Activated CD4-positive, alpha-beta T cell treated with anti-CD3 and anti-CD28 coated beads, Interleukin-2, amount 50 U/mL, for 16 hours (primary cell): ENCODE measurements at regions not wholly inside any gene's neighbourhood (a gene's known extent, or its start where the extent isn't known, plus 50 kb on each side); places are given as distances from the start of the nearest gene placed in this dataset.
"Not testable (repeated sequence)": the region's sequence is repeated elsewhere in the genome, so short reads cannot be mapped to it uniquely, and the experiment has no call there.

Source experiments
- DNase-seq: peaks from one replicate; pipeline ENCODE4 v3.0.0-alpha.2; 2020

GRCh38 chrX:84865113-84865512 is 138.6 kb upstream of the APOOL start:
- DNase-seq: no peak

- DNase-seq: not testable (repeated sequence)
Measured at GRCh38 chrX:84870281-84870680, 133.4 kb upstream of the APOOL start.

GRCh38 chrX:84872160-84872771 is 131.4 kb upstream of the APOOL start:
- DNase-seq: not testable (repeated sequence)

GRCh38 chrX:84873176-84873575 is 130.5 kb upstream of the APOOL start:
- no peak for DNase-seq

- no peak for DNase-seq
Measured at GRCh38 chrX:84876876-84877275, 126.8 kb upstream of the APOOL start.

- no peak for DNase-seq
Measured at GRCh38 chrX:84893897-84894296, 109.8 kb upstream of the APOOL start.

GRCh38 chrX:84907324-84907968 is 96.2 kb upstream of the APOOL start:
- DNase-seq: no peak

GRCh38 chrX:84909151-84909550 is 94.5 kb upstream of the APOOL start:
- DNase-seq: no peak

- DNase-seq: no peak
Measured at GRCh38 chrX:84924624-84925023, 79.1 kb upstream of the APOOL start.

GRCh38 chrX:84932814-84933213 is 70.9 kb upstream of the APOOL start:
- no peak for DNase-seq

GRCh38 chrX:84933956-84934556 is 69.6 kb upstream of the APOOL start:
- no peak for DNase-seq
